Stimulated activated CD8-positive, alpha-beta memory T cell treated with anti-CD3 and anti-CD28 coated beads, Interleukin-4, amount 100 ng/mL, for 24 hours (primary cell): ENCODE measurements at regions not wholly inside any gene's neighbourhood (a gene's known extent, or its start where the extent isn't known, plus 50 kb on each side); places are given as distances from the start of the nearest gene placed in this dataset.
"Not testable (repeated sequence)": the region's sequence is repeated elsewhere in the genome, so short reads cannot be mapped to it uniquely, and the experiment has no call there.

Experiments used
- DNase-seq: peaks from one replicate; pipeline ENCODE4 v3.0.0-alpha.2; 2020; ENCODE audit warnings: low read depth

DNA sequence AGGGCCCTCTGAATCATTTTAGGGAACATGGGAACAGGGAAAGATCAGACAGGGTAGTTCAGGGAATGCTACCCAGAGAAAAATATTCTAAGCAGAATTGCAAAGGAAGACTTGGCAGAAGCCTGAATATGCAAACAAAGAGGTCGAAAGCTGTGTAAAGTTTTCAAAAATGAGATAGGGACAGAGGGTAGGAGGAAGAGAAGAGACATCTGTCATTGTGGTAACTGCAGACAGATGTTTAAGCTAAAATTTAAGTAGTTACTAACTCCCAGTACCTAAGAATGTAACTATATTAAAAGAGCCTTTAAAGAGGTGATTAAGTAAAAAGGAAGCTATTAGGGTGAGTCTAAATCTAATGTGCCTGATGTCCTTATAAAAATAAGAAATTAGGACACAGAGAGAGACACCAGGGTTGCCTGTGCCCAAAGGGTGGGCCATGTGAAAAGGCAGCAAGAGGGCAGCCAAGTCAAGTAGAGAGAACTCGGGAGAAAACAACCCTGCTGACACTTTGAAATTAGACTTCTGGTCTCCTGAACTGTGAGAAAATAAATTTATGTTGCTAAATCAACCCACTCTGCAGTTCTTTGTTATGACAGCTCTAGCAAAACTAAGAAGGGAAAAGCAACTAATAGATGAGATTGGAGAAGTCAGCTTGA, 1647.4 kb upstream of the C9orf72 start:
- DNase-seq = no peak

DNA sequence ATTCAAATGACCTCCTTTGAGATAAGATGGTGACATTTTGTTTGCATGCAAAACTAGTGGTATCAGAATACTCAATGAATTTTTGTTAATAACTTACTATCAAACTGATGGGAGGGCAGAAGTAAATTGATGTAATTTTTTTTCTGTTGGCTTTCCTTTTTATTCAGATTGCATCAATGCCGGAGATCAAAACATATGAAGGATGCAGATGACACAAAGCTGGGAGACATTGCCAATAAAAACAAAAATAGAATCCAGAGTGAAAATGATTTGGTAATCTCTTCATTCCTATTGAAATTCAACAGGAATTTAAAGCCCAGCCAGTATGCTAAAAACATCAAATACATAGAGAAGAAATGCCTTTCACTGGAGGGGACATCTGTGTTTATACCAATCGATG, 1655.3 kb upstream of the C9orf72 start:
- DNase-seq = no peak

DNA sequence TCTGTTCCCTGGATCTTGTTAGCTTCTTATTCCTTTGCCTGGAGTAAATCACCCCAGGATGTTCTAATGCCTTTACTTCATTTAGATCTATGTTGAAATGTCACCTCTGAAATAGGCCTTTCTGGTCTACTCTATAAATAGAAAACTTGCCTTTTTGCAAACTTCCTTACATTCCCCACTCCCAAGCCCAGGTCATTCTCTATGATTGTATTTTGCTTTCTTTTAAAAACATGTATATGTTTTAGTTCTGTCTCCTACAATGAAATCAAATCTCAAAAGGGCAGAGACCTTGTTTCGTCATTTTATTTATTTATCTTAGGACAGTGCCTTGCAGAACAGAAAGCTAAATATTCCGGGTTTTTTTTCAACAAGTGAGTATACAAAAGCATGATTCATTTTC, 1657.7 kb upstream of the C9orf72 start:
- DNase-seq = no peak

DNA sequence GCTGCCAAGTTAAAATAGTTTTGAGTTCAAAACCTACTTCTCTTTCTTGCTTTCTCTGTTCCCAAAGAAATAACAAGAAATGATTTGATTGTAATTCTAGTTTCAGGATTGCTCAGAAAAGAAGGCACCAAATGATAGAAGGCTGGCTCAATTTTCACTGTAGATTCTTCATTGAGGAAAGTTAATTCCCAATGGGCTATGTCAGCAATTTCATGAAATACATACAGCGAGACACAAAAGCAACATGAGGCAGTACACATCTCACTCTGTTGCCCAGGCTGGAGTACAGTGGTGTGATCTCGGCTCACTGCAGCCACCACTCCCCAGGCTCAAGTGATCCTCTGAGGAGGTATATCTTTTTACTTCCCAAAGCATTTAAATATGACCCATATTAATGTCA, 1659.9 kb upstream of the C9orf72 start:
- no peak for DNase-seq

DNA sequence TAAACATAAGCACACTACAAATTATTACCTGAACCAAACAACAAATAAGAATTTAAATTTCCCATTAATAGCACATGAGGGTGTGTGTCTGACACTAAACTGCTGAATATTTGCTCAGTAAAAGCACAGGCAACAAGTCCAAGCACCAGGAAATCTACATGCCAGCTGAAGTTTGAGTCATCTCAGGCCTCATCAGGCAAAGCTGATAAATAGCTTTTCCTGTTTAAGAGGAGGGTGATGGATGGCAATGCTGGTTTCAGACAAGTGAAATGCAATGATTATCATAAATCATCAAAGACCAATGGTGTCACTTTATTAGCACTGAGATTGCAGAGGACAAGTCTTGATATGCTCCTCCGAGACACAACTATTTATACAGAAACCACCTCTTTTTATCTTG, 1668.0 kb upstream of the C9orf72 start:
- no peak for DNase-seq

DNA sequence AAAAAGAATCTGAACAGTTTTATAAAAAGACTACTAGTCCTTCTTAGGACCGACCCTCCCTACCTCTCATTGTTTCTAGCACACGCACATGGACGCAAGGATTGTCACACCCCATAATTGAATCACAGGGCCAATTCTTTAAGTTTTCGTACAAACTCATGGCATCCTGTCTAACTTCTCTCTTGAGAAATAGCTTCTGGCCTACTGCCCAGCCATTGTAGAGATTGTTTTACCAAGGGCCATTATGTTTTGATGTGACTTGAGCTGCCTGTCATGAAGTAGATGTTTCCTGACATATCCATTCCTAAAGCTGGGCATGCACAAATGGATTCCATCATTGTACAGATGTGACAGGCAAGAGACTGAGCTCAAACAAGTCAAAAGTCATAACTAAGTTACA, 1672.1 kb upstream of the C9orf72 start:
- DNase-seq = no peak

DNA sequence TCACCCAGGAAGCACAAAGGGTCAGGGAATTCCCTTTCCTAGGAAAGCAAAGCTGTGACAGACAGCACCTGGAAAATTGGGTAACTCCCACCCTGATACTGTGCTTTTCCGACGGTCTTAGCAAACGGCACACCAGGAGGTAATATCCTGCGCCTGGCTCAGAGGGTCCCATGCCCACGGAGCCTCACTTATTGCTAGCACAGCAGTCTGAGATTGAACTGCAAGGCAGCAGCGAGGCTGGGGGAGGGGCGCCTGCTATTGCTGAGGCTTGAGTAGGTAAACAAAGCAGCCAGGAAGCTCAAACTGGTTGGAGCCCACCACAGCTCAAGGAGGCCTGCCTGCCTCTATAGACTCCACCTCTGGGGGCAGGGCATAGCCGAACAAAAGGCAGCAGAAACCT, 1697.1 kb upstream of the C9orf72 start:
- not testable (repeated sequence) for DNase-seq

DNA sequence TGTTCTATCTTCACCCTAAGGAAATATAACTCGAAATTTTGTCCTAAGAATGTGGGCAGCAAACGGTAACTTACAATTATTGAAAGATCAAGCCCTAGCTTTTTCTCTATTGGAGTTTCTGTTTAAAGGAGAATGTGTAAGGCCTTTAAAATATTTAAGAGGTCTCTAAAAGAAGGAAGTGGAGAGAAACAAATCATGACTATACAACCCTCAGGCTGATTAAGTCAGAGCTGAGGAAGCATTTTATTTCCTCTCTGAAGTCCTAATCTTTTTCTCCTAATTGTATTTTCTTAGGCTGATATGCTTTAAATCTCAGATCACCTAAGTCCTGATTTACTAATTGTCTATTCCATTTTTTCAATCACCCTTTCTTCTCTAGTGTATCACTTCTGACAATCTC, 1708.8 kb upstream of the C9orf72 start:
- DNase-seq = no peak

DNA sequence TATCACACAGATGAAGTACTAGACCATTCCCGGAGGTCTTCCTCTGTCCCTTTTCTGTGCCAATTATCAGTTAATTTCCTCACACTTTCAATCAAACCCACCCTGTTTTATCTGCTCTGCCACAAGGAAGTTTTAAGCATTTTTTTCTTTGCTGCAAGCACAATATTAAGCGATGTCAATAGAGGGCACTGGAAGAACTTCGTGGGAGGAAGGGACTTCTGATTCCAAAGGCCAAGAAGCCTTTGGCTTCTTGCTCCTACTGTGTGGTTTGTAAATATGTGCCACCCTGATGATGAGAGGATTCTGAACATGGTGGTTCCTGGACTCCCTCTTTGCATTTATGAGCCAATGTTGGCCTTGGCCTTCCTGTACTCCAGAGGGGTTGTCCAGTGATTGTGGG, 1712.5 kb upstream of the C9orf72 start:
- DNase-seq = no peak

DNA sequence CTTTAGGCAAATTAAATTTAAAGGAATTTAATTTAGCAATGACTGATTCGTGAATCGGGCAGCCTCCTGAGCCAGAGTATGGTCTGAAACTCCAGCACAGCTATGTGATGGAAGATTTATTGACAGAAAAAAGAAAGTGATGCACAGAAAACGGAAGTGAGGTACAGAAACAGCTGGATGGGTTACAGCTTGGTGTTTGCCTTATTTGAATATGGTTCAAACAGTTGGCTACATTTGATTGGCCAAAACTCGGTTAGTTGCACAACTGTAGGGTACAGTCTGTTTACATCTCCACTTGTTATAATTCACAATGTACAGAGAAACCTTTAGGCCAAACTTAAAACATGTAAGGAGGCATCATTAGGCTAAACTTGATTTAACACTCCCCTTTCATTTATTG, 1716.1 kb upstream of the C9orf72 start:
- DNase-seq = no peak

DNA sequence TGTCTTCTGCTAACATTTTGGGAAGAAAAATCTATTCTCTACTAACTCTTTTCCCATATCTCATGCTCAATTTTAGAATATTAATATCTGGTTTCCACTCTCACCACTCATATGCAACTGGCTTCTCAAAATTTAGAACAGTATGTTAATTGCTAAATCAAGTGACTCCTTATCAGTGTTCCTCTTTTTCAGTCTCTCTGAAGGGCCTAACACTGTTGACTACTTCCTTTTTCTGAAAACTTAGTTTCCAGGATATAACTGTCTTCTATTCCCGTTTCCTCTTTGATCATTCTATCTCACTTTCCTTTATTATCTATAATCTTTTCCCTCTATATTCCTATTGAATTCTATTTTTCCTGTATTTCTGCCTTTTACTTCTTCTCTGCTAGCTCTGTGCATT, 1717.2 kb upstream of the C9orf72 start:
- no peak for DNase-seq

DNA sequence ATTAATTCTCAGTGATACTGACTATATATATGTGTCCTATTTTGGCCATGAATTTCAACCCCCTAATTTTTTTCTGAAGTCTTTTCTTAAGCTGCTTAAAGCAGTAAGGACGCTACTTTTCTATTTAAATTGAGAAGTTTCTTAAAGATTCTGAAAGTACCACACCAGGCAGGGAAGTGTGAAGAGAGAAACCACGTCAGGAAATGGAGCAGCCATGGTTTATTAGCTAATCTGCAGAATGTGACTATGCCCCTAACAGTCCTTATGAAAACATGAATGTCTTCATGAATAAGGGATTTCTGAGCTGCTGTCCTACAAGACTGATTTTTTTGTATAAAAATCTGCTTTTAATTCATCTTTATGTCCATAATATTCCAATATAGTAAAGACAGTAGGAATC, 1724.3 kb upstream of the C9orf72 start:
- DNase-seq = no peak

DNA sequence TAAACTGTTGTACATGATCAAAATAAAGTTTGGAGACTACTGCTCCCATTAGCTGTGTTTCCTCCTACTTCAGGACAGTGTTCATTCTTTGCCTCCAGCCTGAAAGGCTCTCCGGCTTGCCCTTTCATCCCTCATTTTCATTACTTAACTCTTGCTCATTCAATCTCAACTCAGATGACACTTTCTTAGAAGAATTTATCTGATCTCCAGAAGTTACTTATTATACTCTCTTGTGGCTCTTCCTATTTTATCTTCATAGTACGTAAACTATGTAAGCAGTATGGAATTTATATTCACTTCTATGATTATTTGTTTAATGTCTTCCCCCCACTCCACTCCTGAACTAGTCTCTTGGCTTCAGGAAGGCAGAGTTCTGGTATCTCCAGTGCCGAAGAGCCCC, 1737.9 kb upstream of the C9orf72 start:
- no peak for DNase-seq

DNA sequence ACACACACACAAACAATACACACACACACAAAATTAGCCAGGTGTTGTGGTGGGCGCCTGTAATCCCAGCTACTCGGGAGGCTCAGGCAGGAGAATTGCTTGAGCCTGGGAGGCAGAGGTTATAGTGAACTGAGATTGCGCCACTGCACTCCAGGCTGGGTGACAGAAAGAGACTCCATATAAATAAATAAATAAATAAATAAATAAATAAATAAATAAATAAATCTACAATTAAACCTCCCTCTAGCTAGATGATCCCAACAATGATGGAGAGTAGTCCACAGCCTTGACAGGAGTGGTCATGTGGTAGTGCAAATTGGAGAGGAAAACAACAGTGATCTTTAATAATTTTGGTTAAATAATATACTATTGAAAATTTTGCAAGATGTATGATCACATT, 1739.0 kb upstream of the C9orf72 start:
- DNase-seq = no peak

DNA sequence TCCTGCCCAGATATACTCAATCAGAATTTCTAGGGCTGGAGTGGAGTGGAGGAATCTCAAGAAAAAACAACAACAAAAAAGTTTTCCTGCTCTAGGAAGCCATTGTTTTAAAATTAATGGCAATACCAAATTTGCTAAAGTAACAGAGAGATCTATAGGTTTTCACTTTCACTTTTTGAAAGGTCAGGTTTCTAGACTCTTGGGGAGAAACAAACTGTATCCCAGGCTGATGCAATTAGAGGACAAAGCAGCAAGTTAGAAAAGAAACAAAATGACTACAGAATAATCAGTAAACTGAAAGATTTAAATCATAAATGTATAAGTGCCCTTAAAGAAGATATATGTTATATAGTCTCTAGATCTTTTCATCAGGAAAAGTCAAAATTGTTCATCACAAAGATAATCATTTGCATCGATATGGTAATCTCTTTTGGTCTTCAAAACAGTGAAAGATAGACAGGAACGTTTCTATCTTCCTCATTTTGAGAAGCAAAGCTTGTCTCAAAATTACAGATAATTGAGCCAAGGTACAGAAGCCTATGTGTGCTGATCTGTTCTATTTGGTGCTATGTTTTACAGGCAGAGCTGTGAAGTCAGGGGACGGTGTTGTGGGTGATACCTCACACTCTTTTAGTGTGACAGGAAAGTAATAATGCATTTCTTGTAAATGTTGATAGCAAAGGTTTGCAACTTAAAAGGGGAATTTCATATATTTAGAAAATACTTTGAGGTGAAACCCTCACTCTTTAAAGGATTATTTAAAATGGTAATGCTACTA, 1746.6 kb upstream of the C9orf72 start:
- no peak for DNase-seq

DNA sequence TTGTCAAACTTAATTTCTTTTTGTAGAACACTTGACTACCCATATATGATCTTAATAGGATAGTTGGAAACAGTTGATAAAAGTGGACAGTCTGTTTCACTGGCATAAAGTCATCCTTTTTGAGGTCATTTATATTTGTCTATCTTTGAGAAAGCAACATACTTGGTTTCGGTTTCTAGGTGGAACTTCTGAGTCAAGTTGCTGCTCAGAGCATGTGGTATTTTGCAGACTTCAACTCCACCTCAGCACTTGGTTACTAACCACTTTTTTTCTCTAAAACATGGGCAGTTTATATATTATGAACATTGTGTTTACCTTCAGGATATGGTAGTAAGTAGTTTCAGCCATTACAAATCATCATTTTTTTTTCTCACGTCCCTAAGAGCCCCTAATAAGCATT, 1749.0 kb upstream of the C9orf72 start:
- DNase-seq = no peak

DNA sequence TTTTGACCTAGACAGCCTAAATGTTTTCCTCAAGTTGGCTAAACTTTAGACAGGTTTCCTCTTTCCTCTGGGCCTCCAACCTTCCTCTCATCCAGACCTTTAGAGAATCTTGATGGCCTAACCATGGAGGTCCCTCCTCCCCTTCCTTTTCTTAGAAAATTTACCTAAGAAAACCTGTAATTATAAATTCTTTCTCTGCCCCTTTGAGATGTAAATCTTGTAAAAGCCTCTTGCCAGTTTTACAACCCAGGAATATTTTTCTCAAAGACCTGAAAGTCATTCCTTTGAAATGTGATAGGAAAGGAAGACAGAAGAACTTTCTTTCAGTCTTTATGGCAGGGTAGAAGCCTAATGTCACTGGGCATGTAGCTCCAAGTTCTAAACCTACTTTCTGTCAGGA, 1752.6 kb upstream of the C9orf72 start:
- no peak for DNase-seq

DNA sequence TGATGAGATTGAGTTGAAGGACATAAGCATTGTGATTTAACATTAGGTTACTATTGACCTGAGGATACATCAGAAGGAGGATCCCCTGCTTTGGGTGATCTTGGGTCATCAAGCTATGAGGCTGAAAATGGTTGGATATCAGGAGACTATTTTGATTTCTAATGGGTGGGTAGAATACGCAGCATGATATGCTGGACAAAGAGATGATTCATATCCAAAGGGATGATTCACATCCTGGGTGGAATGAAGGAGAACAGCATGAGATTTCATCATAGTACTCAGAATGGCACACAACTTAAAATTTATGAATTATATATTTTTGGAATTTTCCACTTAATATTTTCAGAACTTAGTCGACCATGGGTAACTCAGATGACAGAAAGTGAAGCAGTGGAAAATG, 1759.5 kb upstream of the C9orf72 start:
- DNase-seq = no peak

DNA sequence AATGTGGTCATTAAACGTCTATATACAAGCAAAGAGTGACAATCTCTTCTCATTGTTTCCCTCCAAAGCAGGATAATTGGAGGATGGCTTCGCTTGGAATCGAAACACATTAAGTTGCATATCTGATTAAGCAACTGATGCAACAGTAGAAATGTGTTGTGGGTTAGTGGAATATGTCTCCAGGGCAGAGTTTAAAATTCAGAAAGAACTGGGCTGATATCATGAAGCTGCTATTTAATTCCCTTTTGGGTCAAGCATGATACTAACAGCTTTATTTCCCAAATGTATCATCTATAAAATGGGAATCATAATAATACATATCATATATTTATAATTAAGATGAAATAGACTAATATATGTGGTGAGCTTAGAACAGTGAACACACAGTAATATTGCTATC, 1763.0 kb upstream of the C9orf72 start:
- DNase-seq = no peak

DNA sequence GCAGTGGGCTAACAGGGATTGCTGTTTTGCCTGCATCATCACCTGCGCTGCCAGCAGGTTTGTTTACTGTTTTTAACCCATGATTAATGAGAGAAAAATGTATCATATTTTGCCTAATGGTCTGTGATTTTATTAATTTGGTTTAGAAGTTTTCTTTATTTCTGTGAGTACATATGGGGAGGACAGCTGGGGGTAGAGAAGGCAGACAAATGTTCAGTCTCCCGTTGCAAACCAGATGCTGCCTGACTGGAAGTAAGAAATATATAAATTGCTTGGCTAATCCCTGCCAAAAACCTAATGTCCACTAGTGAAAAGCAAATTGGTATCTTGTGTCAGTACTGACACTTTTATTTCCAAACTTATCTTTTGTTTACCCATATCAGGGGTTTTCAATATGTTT, 1766.1 kb upstream of the C9orf72 start:
- DNase-seq = no peak

DNA sequence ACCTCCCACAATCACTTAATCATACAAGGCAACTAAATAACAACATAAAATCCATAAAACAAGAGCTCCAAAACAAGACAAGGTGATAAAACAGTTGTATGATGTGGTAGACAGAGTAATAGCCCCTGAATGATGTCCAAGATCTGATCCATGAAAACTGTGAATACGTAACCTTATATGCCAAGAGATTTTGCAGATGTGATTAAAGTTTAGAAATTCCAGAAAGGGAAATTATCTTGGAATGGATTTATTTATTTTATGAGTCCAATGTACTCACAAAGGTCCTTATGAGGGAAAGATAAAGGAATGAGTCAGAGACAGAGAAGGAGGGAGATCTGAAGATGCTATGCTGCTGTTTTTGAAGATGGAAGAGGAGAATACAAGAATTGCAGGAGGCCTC, 1775.7 kb upstream of the C9orf72 start:
- no peak for DNase-seq

DNA sequence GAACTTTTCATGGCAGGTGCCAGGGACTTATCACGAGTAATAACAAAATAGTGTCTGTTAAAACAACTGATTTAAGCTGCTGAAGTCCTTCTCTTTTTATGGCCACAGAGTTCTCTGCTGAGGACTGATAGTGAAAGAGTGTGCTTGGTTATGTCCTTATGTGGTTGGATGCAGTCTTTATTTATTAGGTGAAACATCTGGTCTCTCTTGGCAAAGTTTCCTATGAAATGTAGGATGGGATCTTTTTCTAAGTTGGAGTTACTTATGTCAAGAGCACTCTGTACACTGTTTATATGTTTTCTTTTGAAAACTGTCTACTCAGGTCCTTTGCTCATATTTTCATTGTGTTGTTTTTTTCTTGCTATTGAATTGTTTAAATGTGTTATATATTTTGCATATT, 1816.1 kb upstream of the C9orf72 start:
- DNase-seq = no peak

DNA sequence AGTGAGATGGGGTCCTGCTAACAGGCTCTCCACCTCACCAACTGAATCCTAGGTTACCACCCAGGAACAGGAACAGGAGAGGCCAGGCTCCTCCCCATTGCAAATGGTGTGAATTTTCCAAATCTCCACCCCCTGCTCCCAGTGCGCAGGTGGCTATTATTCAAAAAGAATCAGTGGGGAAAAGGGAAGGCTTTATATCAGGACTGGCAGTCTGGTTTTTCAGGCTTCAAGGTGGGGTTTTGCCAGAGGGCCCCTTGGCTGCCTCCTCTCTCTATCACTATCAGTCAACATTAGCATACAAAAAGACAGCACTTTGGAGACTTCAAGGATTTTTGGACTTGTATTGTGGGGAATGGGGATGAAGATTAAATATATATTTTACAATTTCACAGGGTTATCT, 1817.6 kb upstream of the C9orf72 start:
- no peak for DNase-seq

DNA sequence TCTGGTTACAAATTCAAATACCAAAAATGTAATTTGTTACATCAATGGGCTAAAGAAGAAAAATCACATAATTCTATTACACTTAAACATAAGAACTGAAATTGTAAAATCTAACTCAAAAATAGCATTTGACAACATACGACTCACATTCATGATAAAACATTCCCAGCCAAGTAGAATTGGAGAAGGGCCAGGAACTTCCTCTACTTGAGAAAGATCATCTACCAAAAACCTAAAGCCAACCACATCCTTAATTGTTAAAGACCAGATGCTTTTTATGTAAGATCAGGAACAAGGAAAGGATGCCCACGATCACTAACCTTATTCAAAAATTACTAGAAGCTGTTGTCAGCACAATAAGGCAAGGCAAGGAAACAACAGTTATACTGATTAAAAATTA, 1819.8 kb upstream of the C9orf72 start:
- DNase-seq = no peak
